ENCODE measurements at regions not wholly inside any gene's neighbourhood (a gene's known extent, or its start where the extent isn't known, plus 50 kb on each side); places are given as distances from the start of the nearest gene placed in this dataset.

DNA sequence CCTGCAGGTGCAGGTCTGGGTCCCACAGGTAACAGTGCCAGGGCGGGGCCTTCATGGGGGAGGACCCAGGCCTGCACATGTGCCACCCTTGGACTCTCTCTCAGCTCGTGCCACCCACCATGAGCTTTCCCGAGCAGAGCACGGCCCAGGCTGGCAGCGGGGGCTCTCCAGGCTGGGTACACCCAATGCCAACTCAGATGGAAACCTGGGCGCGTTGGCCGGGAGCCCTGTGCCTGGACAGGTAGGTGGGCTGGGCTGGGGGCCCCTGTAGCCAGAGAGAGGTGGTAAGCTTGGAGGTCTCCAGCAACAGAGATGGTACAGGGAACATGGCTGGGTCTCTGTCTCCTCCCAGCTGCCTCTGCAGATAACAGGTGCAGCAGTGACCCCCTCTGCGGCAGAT lies 69.9 kb upstream of the ADARB2 start:
- no peak for DNase-seq (ENCODE audit: low spot score)

- DNase-seq (ENCODE audit: low spot score): no peak
Measured at GRCh38 chr10:1802413-1802812, 65.1 kb upstream of the ADARB2 start.

- no peak for DNase-seq (ENCODE audit: low spot score)
Measured at GRCh38 chr10:1788401-1788800, 51.1 kb upstream of the ADARB2 start.

Data from activated CD4-positive, alpha-beta T cell treated with anti-CD3 and anti-CD28 coated beads, Interleukin-2, Interleukin-4, amounts not matched to agents 100 ng/mL and 50 ng/mL, durations not matched to agents 16 hours and 8 hours (primary cell).